Effector memory CD4-positive, alpha-beta T cell (primary cell): ENCODE measurements at regions not wholly inside any gene's neighbourhood (a gene's known extent, or its start where the extent isn't known, plus 50 kb on each side); places are given as distances from the start of the nearest gene placed in this dataset.
"Not testable (repeated sequence)": the region's sequence is repeated elsewhere in the genome, so short reads cannot be mapped to it uniquely, and the experiment has no call there.

Source experiments
- DNase-seq, 3 donors: peaks; one replicate each; pipeline ENCODE4 v3.0.0-alpha.2; 2020
- H3K27ac ChIP-seq: 2 replicates; pipeline ENCODE4 v1.7.0; 2013; ENCODE audit warnings: mild to moderate bottlenecking, low read length, moderate library complexity; ENCODE audit not compliant: insufficient read depth, poor library complexity, severe bottlenecking
- H3K27me3 ChIP-seq: replicated peaks from 2 replicates; pipeline ENCODE4 v1.7.0; 2013; ENCODE audit warnings: mild to moderate bottlenecking, low read length; ENCODE audit not compliant: insufficient read depth, control insufficient read depth, poor library complexity, severe bottlenecking
- H3K36me3 ChIP-seq: 2 replicates; pipeline ENCODE4 v1.7.0; 2013; ENCODE audit warnings: mild to moderate bottlenecking, low read length, moderate library complexity; ENCODE audit not compliant: control insufficient read depth, insufficient read depth
- H3K4me1 ChIP-seq: 2 replicates; pipeline ENCODE4 v1.7.0; 2013; ENCODE audit warnings: low read length, mild to moderate bottlenecking; ENCODE audit not compliant: control insufficient read depth, insufficient read depth, poor library complexity, severe bottlenecking
- H3K4me3 ChIP-seq: 2 replicates; pipeline ENCODE4 v1.7.0; 2013; ENCODE audit warnings: low read length, low read depth, mild to moderate bottlenecking; ENCODE audit not compliant: insufficient read depth, poor library complexity, severe bottlenecking
- H3K9me3 ChIP-seq: 2 replicates; pipeline ENCODE4 v1.7.0; 2013; ENCODE audit warnings: mild to moderate bottlenecking, low read length, moderate library complexity; ENCODE audit not compliant: control insufficient read depth

GRCh38 chr3:82610236-82610635 lies 848.8 kb upstream of the GBE1 start:
- H3K4me3 ChIP-seq, result no peak overlapping the region
- no peaks in the 10 kb centered on the region for H3K27me3 ChIP-seq
- no peak overlapping the region for H3K27ac ChIP-seq
- DNase-seq, result no peak
- H3K9me3 ChIP-seq, result no peaks in the 10 kb centered on the region
- H3K4me1 ChIP-seq, result no peaks in the 10 kb centered on the region
- H3K36me3 ChIP-seq, result no peaks in the 10 kb centered on the region

DNA sequence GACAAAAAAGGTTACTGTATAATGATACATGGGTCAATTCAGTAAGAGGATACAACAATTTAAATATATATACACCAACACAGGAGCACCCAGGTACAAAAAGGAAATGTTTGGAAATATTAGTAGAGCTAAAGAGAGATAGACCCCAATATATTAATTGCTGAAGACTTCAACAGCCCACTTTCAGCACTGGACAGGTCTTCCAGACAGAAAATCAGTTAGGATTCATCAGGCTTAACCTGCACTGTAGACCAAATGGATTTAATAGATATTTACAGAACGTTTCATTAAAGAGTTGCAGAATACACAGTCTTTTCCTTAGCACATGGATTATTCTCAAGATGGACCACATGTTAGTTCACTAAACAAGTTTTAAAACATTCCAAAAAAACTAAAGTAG lies 845.9 kb upstream of the GBE1 start:
- H3K27me3 ChIP-seq, result no peaks in the 10 kb centered on the region
- H3K4me1 ChIP-seq, result no peaks in the 10 kb centered on the region
- H3K4me3 ChIP-seq, result no peak overlapping the region
- DNase-seq, result no peak
- H3K27ac ChIP-seq, result no peak overlapping the region
- no peaks in the 10 kb centered on the region for H3K36me3 ChIP-seq
- H3K9me3 ChIP-seq, result no peaks in the 10 kb centered on the region

- Histone ChIP-seq H3K27ac (no peak overlapping the region), H3K27me3 (no peaks in the 10 kb centered on the region), H3K4me3 (no peak overlapping the region), H3K9me3 (no peaks in the 10 kb centered on the region), H3K4me1 (no peaks in the 10 kb centered on the region), H3K36me3 (no peaks in the 10 kb centered on the region)
- no peak for DNase-seq
These were observed 835.4 kb upstream of the GBE1 start for GRCh38 chr3:82596805-82597204.

- H3K4me3 ChIP-seq, result no peak overlapping the region
- H3K27ac ChIP-seq, result no peak overlapping the region
- H3K27me3 ChIP-seq, result no peaks in the 10 kb centered on the region
- DNase-seq, result no peak
- H3K9me3 ChIP-seq, result no peaks in the 10 kb centered on the region
- H3K36me3 ChIP-seq, result no peaks in the 10 kb centered on the region
- H3K4me1 ChIP-seq, result no peaks in the 10 kb centered on the region
These were observed 834.1 kb upstream of the GBE1 start for GRCh38 chr3:82595530-82595929.

DNA sequence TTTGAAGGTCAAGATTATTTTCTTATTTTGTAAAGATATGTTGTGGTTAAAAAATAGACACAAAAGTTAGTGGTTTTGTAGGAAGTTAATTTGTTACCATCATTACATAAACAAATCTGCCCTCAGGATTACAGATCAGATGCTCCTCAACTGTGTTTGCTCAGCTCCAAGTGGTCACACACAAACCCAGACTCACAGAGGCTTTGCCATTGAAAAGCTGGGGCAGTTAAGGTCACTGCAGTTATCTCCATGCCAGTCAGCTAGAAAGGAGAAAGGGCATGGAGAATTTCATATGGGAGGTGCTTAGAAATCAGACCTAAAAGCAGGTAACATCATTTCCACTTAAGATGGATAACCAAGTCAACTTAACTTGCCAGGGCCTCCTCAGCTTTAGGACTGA lies 825.7 kb upstream of the GBE1 start:
- no peaks in the 10 kb centered on the region for H3K36me3 ChIP-seq
- DNase-seq, result no peak
- no peak overlapping the region for H3K4me3 ChIP-seq
- no peaks in the 10 kb centered on the region for H3K9me3 ChIP-seq
- no peak overlapping the region for H3K27ac ChIP-seq
- H3K27me3 ChIP-seq, result no peaks in the 10 kb centered on the region
- no peaks in the 10 kb centered on the region for H3K4me1 ChIP-seq

- no peak overlapping the region for H3K27ac ChIP-seq
- no peaks in the 10 kb centered on the region for H3K27me3 ChIP-seq
- DNase-seq, result no peak
- H3K4me1 ChIP-seq, result no peaks in the 10 kb centered on the region
- H3K9me3 ChIP-seq, result no peaks in the 10 kb centered on the region
- H3K36me3 ChIP-seq, result no peaks in the 10 kb centered on the region
- H3K4me3 ChIP-seq, result no peak overlapping the region
These were observed 825.0 kb upstream of the GBE1 start for GRCh38 chr3:82586414-82586813.

GRCh38 chr3:82586002-82586401 lies 824.6 kb upstream of the GBE1 start:
- H3K36me3 ChIP-seq, H3K9me3 ChIP-seq, H3K4me1 ChIP-seq, DNase-seq, H3K27me3 ChIP-seq, H3K4me3 ChIP-seq, H3K27ac ChIP-seq: not testable (repeated sequence)

- not testable (repeated sequence) for H3K9me3 ChIP-seq, H3K27ac ChIP-seq, H3K27me3 ChIP-seq, H3K4me1 ChIP-seq, H3K36me3 ChIP-seq, H3K4me3 ChIP-seq, DNase-seq
These were observed 824.1 kb upstream of the GBE1 start for GRCh38 chr3:82585591-82585990.

DNA sequence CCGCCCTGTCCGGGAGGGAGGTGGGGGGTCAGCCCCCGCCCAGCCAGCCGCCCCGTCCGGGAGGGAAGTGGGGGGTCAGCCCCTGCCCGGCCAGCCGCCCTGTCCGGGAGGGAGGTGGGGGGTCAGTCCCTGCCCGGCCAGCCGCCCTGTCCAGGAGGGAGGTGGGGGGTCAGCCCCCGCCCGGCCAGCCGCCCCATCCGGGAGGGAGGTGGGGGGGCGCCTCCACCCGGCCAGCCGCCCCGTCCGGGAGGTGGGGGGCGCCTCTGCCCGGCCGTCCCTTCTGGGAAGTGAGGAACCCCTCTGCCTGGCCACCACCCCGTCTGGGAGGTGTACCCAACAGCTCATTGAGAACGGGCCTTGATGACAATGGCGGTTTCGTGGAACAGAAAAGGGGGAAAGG lies 823.4 kb upstream of the GBE1 start:
- H3K4me1 ChIP-seq, DNase-seq, H3K9me3 ChIP-seq, H3K36me3 ChIP-seq, H3K27me3 ChIP-seq, H3K4me3 ChIP-seq, H3K27ac ChIP-seq: not testable (repeated sequence)

DNA sequence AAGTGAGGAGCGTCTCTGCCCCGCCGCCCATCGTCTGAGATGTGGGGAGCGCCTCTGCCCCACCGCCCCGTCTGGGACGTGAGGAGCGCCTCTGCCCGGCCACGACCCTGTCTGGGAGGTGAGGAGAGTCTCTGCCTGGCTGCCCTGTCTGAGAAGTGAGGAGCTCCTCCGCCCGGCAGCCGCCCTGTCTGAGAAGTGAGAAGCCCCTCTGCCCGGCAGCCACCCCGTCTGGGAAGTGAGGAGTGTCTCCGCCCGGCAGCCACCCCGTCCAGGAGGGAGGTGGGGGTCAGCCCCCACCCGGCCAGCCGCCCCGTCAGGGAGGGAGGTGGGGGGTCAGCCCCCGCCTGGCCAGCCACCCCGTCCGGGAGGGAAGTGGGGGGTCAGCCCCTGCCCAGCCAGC lies 823.0 kb upstream of the GBE1 start:
- H3K4me1 ChIP-seq, H3K9me3 ChIP-seq, H3K27me3 ChIP-seq, H3K4me3 ChIP-seq, H3K36me3 ChIP-seq, H3K27ac ChIP-seq, DNase-seq: not testable (repeated sequence)

- no peak for DNase-seq
- H3K27me3 ChIP-seq, result no peaks in the 10 kb centered on the region
- H3K9me3 ChIP-seq, result no peaks in the 10 kb centered on the region
- H3K27ac ChIP-seq, result no peak overlapping the region
- H3K36me3 ChIP-seq, result no peaks in the 10 kb centered on the region
- no peak overlapping the region for H3K4me3 ChIP-seq
- H3K4me1 ChIP-seq, result no peaks in the 10 kb centered on the region
These were observed 819.9 kb upstream of the GBE1 start for GRCh38 chr3:82581350-82581749.
